SJSA1 (cell line): ENCODE measurements at regions not wholly inside any gene's neighbourhood (a gene's known extent, or its start where the extent isn't known, plus 50 kb on each side); places are given as distances from the start of the nearest gene placed in this dataset.
"Not testable (repeated sequence)": the region's sequence is repeated elsewhere in the genome, so short reads cannot be mapped to it uniquely, and the experiment has no call there.

Experiments
- DNase-seq, 2 experiments: peaks; one replicate each; pipeline ENCODE4 v3.0.0-alpha.2; 2015 to 2020; ENCODE audit warnings: low spot score in 2 of 2, low read depth in 1 of 2
- H3K27ac ChIP-seq: fragments of 250-450 bp; sonication (Bioruptor Pico); 2 replicates; pipeline ENCODE4 v1.5.1; 2020; ENCODE audit warnings: mild to moderate bottlenecking, moderate library complexity
- H3K27me3 ChIP-seq: fragments of 250-450 bp; sonication (Bioruptor Pico); replicated peaks from 2 replicates; pipeline ENCODE4 v1.5.1; 2020; ENCODE audit warnings: mild to moderate bottlenecking, moderate library complexity
- H3K36me3 ChIP-seq: fragments of 250-450 bp; sonication (Bioruptor Pico); 2 replicates; pipeline ENCODE4 v1.5.1; 2020; ENCODE audit warnings: mild to moderate bottlenecking
- H3K4me1 ChIP-seq: fragments of 250-450 bp; sonication (Bioruptor Pico); replicated peaks from 2 replicates; pipeline ENCODE4 v1.6.1; 2021; ENCODE audit warnings: mild to moderate bottlenecking
- H3K4me3 ChIP-seq: fragments of 250-450 bp; sonication (Bioruptor Pico); 2 replicates; pipeline ENCODE4 v1.5.1; 2020; ENCODE audit warnings: mild to moderate bottlenecking
- H3K9me3 ChIP-seq: fragments of 250-450 bp; sonication (Bioruptor Pico); replicated peaks from 2 replicates; pipeline ENCODE4 v1.5.1; 2020; ENCODE audit warnings: mild to moderate bottlenecking

GRCh38 chr13:23965346-23965745 is 68.0 kb upstream of the C1QTNF9B start:
- peaks cover 9% of the 10 kb centered on the region; the same call in 1 of the 2 replicates for H3K4me1 ChIP-seq
- no peak overlapping the region for H3K4me3 ChIP-seq
- no peaks in the 10 kb centered on the region for H3K27me3 ChIP-seq
- H3K36me3 ChIP-seq = no peaks in the 10 kb centered on the region
- no peak overlapping the region for H3K27ac ChIP-seq
- no peaks in the 10 kb centered on the region for H3K9me3 ChIP-seq
- no peak for DNase-seq

GRCh38 chr13:23966221-23966690 is 69.0 kb upstream of the C1QTNF9B start:
- H3K27me3 ChIP-seq = no peaks in the 10 kb centered on the region
- no peak overlapping the region for H3K27ac ChIP-seq
- H3K4me3 ChIP-seq = no peak overlapping the region
- H3K9me3 ChIP-seq = no peaks in the 10 kb centered on the region
- DNase-seq = no peak
- peaks cover 9% of the 10 kb centered on the region; the same call in 1 of the 2 replicates for H3K4me1 ChIP-seq
- H3K36me3 ChIP-seq = no peaks in the 10 kb centered on the region

DNA sequence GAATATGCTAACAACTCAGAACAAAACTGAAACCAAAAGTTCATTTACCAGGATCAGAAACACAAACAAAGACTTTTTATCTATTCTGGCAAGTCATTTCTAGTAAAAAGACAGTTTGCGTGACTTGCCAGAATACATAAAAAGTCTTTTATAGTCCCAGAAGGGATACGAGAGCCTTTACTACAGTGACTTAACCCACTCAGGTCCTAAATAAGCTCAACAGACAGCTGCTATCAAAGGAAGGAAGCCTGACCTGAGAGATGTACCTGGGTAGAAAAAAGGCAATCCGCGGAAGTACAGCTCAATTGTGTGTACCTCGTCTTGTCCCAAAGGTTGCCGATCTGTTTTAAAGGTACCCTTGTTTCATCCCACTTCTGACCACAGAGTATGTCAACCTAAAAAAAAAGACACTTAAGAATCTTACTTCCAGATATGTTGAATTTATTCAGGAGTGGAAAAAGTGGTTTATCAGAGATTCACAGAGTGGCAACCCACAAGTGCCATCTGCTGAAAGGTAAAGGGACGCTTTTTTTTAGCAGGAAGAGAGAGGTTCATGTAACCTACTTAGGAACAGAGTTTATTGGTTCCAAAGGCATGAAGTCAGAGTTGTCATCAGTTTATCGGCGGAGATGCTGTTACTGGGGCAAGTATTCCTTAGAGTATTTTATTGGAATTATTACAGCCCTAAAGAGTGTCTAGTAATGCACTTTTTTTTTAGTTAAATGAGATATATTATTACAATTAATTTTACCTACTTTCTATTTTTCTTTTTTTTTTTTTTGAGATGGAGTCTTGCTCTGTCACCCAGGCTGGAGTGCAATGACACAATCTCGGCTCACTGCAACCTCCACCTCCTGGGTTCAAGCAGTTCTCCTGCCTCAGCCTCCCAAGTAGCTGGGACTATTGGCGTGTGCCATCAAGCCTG is 69.7 kb upstream of the C1QTNF9B start:
- no peaks in the 10 kb centered on the region for H3K9me3 ChIP-seq
- H3K27ac ChIP-seq = no peak overlapping the region
- H3K36me3 ChIP-seq = no peaks in the 10 kb centered on the region
- H3K4me3 ChIP-seq = no peak overlapping the region
- no peaks in the 10 kb centered on the region for H3K27me3 ChIP-seq
- peaks cover 9% of the 10 kb centered on the region; the same call in 1 of the 2 replicates for H3K4me1 ChIP-seq
- DNase-seq = peak in 1 of 2 experiments; percentile 13

DNA sequence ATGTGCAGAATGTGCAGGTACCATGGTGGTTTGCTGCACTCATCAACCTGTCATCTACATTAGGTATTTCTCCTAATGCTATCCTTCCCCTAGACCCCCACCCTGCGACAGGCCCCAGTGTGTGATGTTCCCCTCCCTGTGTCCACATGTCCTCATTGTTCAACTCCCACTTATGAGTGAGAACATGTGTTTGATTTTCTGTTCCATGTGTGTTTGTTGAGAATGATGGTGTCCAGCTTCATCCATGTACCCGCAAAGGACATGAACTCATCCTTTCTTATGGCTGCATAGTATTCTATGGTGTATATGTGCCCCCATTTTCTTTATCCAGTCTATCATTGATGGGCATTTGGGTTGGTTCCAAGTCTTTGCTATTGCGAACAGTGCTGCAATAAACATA is 70.5 kb upstream of the C1QTNF9B start:
- H3K4me3 ChIP-seq, DNase-seq, H3K4me1 ChIP-seq, H3K27me3 ChIP-seq, H3K9me3 ChIP-seq, H3K36me3 ChIP-seq, H3K27ac ChIP-seq: not testable (repeated sequence)

- no peak overlapping the region for H3K4me3 ChIP-seq
- H3K4me1 ChIP-seq = peaks cover 9% of the 10 kb centered on the region; the same call in 1 of the 2 replicates
- H3K27ac ChIP-seq = no peak overlapping the region
- no peaks in the 10 kb centered on the region for H3K36me3 ChIP-seq
- peak in 1 of 2 experiments; percentile 3 for DNase-seq
- no peaks in the 10 kb centered on the region for H3K27me3 ChIP-seq
- no peaks in the 10 kb centered on the region for H3K9me3 ChIP-seq
These were observed 72.3 kb upstream of the C1QTNF9B start for GRCh38 chr13:23969647-23970046.

DNA sequence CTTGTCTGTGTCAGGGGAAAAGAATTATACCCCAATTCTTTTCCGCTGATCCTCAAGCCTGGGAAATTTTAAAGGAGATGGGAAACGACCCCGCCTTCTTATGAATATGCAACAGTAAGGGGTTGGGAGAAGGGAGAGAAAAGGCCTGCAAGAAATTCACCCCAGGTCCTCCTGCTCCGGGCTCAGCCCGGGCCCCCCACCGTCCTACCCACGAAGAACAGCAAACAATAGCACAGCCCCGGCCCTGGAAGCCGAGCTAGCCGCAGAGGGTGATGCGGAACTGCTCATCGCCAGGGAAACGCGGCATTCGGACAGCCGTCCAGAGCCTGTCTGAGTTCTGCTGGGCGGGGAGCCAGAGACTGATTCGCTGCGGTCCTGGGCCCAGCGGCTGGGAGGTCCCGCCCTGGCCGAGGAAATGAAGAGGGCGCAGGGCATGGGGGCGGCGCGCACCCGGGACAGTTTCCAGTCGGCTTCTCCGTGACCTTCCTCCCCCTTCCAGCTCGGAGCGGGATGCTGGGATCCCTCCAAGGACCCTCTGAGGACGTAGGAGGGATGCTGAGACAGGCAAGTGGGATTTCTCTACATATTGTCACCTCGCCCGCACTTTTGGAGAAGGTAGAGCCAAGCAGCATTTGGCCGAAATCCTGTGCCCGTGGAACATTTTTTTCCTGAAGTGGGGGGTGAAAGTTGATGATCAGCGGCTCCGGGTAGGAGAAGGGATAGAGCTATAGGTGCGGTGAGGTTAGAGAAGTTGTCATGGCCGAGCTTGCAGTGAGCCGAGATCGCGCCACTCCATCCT is 82.3 kb upstream of the C1QTNF9B start:
- Histone ChIP-seq H3K27ac (peak overlapping the region; percentile 60; the same call in 1 of the 2 replicates), H3K27me3 (no peaks in the 10 kb centered on the region), H3K36me3 (no peaks in the 10 kb centered on the region), H3K4me3 (peak overlapping the region; percentile 45), H3K4me1 (no peaks in the 10 kb centered on the region; the same call in 1 of the 2 replicates), H3K9me3 (no peaks in the 10 kb centered on the region)
- DNase-seq = peak; percentile 69 to 81

- DNase-seq = peak; percentile 78 to 83
- Histone ChIP-seq H3K4me1 (no peaks in the 10 kb centered on the region; the same call in 1 of the 2 replicates), H3K4me3 (peak overlapping the region; percentile 45), H3K27me3 (no peaks in the 10 kb centered on the region), H3K36me3 (no peaks in the 10 kb centered on the region), H3K9me3 (no peaks in the 10 kb centered on the region), H3K27ac (peak overlapping the region; percentile 60; the same call in 1 of the 2 replicates)
These were observed 82.9 kb upstream of the C1QTNF9B start for GRCh38 chr13:23980160-23980551.

DNA sequence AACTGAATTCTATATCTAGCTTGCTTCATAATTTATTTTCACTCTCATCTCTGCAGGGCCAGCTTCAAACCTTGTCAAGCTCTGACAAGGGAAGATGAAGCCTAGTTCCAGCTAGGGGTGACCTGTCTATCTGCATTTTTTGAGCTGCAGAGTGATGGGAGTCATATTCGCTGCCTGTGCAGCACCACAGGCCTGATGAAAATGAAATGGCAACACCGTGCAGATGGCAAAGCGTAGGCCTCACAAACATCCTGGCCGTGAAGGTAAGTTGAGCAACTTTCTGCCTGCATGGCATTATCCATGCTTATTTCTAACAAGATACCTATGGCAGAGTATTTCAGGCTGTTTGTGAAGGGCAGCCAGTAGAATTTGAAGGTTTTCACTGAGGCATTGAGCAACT is 86.4 kb upstream of the C1QTNF9B start:
- H3K36me3 ChIP-seq = no peaks in the 10 kb centered on the region
- H3K27ac ChIP-seq = no peak overlapping the region
- DNase-seq = no peak
- no peak overlapping the region for H3K4me3 ChIP-seq
- H3K27me3 ChIP-seq = no peaks in the 10 kb centered on the region
- H3K9me3 ChIP-seq = no peaks in the 10 kb centered on the region
- peaks cover 6% of the 10 kb centered on the region; the same call in 1 of the 2 replicates for H3K4me1 ChIP-seq

GRCh38 chr13:23984546-23984945 is 87.2 kb upstream of the C1QTNF9B start:
- no peak for DNase-seq
- no peaks in the 10 kb centered on the region for H3K9me3 ChIP-seq
- H3K27ac ChIP-seq = no peak overlapping the region
- H3K4me3 ChIP-seq = no peak overlapping the region
- peaks cover 6% of the 10 kb centered on the region; the same call in 1 of the 2 replicates for H3K4me1 ChIP-seq
- H3K27me3 ChIP-seq = no peaks in the 10 kb centered on the region
- no peaks in the 10 kb centered on the region for H3K36me3 ChIP-seq

GRCh38 chr13:23985060-23985459 is 87.8 kb upstream of the C1QTNF9B start:
- H3K9me3 ChIP-seq = no peaks in the 10 kb centered on the region

GRCh38 chr13:23985839-23986238 is 88.5 kb upstream of the C1QTNF9B start:
- H3K9me3 ChIP-seq = no peaks in the 10 kb centered on the region
- H3K4me3 ChIP-seq = no peak overlapping the region
- no peaks in the 10 kb centered on the region for H3K36me3 ChIP-seq
- H3K27ac ChIP-seq = no peak overlapping the region
- H3K27me3 ChIP-seq = no peaks in the 10 kb centered on the region
- 0 out of 2 replicates have a peak, but pooled peaks cover 6% of the 10 kb centered on the region for H3K4me1 ChIP-seq
- no peak for DNase-seq

More at GRCh38 chr13:23985060-23985459, 87.8 kb upstream of the C1QTNF9B start:
- Histone ChIP-seq H3K4me3 (no peak overlapping the region), H3K27me3 (no peaks in the 10 kb centered on the region), H3K36me3 (no peaks in the 10 kb centered on the region), H3K27ac (no peak overlapping the region), H3K4me1 (peaks cover 6% of the 10 kb centered on the region; the same call in 1 of the 2 replicates)
- no peak for DNase-seq

DNA sequence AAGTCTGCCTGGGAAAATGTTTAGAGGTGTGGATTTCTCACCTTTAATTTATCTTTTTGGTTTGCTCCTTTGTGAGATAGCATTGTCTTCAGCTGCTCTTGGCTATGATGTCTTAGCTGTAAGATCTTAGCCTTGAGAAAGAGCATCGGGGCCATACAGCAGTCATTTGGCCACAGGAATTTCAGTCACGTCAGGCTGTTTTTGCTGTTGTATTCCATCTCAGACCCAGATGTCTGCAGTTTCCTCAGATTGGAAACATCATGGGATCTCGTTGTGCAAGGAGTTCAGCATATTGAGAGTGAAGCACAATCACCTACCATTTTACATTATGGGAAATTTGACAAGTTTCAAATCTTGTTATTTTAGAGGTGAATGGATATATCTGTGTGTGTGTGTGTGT is 89.3 kb upstream of the C1QTNF9B start:
- no peaks in the 10 kb centered on the region for H3K27me3 ChIP-seq
- no peaks in the 10 kb centered on the region for H3K9me3 ChIP-seq
- no peak overlapping the region for H3K4me3 ChIP-seq
- H3K27ac ChIP-seq = no peak overlapping the region
- DNase-seq = peak in 1 of 2 experiments; percentile 11
- no peaks in the 10 kb centered on the region for H3K36me3 ChIP-seq
- H3K4me1 ChIP-seq = 0 out of 2 replicates have a peak, but pooled peaks cover 6% of the 10 kb centered on the region

DNA sequence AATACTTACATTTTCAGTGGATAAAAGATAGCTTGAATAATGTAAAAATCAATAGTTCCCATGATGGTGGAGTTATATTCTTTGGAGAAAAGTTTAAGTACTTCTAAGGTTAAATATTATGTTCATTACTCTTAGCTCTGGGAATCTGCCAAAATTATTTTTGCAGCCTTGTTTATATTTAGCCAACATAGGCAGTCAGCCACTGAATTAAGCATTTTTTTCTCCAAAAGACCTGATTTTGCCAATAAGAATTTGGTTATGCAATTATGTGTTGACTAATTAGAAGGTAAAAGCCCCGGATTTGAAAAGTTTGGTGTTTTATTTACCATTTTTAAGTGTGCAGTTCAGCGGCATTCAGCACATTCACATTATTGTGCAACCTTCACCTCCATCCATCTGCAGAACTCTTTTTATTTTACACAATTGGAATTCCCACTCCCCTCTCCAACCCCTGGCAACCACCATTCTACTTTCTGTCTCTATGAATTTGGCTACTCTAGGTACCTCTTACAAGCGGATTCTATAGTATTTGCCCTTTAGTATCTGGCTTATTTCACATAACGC is 90.1 kb upstream of the C1QTNF9B start:
- no peaks in the 10 kb centered on the region for H3K27me3 ChIP-seq
- no peak for DNase-seq
- 0 out of 2 replicates have a peak, but pooled peaks cover 6% of the 10 kb centered on the region for H3K4me1 ChIP-seq
- H3K36me3 ChIP-seq = no peaks in the 10 kb centered on the region
- no peaks in the 10 kb centered on the region for H3K9me3 ChIP-seq
- no peak overlapping the region for H3K27ac ChIP-seq
- H3K4me3 ChIP-seq = no peak overlapping the region
